Activated CD8-positive, alpha-beta memory T cell treated with anti-CD3 and anti-CD28 coated beads, Interleukin-2, amount 50 U/mL, for 48 hours (primary cell): ENCODE measurements at regions not wholly inside any gene's neighbourhood (a gene's known extent, or its start where the extent isn't known, plus 50 kb on each side); places are given as distances from the start of the nearest gene placed in this dataset.
"Not testable (repeated sequence)": the region's sequence is repeated elsewhere in the genome, so short reads cannot be mapped to it uniquely, and the experiment has no call there.

ENCODE experiments used
- DNase-seq: peaks from one replicate; pipeline ENCODE4 v3.0.0-alpha.2; 2020

DNA sequence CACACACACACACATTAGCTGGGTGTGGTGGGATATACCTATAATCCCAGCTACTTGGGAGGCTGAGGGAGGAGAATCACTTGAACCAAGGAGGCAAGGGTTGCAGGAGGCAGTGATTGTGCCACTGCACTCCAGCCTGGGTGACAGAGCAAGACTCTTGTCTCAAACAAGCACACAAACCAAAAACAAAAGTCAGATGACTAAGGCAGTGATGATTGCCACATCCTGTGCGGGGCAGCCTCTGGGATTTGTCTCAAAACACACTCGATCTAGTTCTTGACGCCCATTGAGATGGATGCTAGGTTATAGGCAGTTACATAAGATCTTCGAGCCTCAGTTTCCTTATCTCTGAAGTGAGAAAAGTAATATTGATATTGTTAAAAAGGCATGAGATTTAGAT is 57.8 kb upstream of the NBPF8 start:
- DNase-seq = peak; percentile 59

DNA sequence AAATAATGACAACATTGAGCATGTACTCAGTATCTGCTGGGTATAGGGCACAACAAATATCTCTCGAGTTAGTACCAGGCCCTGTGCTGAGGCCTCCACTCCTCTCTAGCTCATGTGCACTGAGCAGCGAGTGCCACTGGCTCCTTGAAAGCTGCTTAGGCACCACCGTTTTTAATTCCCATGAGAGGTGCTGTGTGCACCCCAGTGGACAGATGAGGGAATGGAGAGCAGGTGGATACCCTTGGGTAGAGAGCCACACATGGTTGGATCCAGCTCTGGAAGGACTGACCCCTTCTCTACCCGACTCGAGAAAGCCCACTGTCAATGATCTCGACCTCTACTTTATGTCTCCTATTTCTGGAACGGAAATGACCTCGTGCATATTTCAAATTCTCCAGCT is 58.7 kb upstream of the NBPF8 start:
- peak; percentile 41 for DNase-seq

DNA sequence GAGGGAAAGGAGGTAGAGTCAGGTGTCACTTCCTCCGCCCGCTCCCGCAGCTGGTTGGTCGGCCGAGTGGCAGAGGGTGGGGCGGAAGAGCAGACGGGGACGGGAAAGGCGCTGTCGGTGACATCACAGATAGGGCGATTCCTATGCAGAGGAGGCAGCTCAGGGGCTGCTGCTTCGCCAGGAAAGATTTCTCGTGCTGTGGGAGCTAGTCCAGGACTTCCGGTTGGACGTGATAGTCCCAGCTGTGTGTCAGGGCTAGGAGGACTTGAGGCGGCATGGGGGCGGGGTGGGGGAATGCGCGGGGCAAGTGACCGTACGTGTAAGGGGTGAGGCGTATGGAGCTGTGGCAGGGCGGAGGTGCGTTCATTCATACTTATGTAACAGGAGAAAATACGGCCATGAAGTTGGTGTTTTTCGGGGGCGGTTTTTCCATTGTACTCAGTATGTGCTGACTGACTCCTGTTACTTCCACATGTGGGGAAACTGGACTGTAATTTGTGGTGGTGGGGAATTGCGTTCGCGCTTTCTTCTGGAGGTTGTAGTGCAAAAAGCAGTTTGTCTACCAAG is 60.1 kb upstream of the NBPF8 start:
- DNase-seq = peak; percentile 69

DNA sequence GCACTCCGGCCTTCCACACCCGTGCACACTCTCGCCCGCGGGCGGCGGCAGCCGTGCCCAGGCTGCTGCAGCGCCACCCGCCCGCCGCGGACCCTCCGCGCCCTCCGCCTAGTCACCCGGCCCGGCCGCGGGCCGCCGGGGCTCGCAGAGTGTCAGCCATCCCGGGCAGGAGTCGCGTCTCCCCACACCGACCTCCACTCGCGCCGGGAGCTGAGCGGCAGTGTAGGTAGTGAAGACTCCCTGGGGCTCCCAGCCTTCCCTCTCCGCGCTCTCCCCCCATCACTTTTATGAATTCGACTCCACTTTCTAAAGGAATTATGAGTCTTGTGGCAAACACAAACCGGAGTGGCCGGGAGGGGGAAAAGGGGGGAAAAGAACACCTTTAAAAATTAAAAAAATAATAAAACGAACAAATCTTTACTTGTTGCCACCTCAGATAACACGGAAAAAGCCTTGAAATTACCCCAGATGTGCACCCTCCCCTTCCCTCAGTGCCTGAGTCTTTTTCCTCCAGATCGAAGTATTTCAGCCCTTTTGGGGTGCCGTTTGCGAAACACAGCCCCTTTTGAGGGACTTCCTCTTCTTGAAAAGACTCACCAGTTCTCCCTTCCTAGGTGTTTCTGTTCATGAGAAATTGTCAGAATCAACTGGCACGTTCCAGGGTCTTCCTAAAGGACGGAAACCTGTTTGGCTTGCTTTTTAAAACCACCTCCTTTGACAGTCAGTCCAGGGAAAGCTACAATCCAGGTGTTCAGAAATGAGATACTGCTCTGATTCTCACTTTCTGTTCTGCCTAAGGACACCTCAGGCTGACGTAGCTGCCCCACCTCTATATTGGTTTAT is 72.4 kb upstream of the NBPF8 start:
- peak; percentile 49 for DNase-seq

DNA sequence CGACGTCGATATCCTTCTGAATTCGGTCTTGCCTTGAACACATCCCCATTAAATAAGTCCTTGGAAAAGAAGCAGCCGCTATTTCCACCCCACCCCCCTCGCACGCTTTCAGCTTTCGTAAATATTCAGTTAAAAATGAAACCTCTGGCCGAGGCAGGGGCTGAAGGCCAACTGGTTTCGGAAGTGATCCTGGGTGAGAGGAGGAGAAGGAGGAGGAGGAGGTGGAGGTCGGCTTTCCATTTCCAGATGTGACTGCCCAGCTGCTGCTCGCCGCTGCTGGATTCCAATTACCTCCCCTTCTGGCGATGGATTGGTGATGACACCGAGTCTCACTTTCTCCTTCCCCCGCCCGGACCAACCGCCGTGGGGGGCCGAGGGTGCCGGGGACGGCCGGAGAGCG is 73.1 kb upstream of the NBPF8 start:
- peak; percentile 43 for DNase-seq

DNA sequence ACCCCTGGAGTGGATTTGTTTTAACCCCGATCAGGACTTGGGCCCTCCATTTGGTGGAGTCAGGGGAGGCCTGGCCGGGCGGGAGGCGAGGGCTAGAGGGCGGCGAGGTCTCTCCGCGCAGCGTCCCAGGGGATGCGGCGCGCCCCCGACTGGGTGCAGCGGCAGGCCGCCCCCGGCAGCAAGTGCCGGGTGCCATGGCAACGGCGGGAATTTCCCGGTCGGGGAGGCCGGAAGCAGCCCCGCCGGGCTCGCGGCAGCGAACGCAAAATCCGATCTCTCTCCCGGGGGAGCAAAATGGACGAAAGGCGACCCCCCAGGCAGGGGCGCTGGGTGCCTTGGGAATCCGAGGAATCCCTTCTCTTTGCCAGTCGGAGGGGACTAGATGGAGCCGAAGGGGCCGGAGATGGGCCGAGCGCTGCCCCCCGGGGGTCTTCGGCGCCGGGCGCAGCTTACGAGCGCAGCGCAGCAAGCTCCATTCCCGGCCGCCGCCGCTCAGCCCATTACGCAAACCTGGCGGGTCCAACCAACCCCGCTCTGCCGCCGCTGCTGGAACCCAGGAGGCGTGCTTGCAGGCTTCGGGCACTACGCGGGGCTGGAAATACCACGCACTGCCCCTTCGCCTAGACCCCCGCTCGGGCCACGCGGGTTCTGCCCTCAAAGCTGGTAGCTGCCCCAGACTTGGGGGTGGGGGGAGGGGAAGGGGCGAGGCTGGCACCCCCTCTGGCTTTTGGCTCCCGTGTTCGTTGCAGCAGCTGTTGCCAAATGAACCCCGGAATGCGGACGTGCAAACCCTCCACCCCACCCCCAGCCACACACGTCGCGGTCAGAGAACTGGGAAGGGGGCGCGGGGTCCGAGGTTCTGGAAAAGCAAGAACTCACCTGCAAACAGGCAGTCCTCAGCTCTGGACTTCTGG is 73.7 kb upstream of the NBPF8 start:
- peak; percentile 69 for DNase-seq

DNA sequence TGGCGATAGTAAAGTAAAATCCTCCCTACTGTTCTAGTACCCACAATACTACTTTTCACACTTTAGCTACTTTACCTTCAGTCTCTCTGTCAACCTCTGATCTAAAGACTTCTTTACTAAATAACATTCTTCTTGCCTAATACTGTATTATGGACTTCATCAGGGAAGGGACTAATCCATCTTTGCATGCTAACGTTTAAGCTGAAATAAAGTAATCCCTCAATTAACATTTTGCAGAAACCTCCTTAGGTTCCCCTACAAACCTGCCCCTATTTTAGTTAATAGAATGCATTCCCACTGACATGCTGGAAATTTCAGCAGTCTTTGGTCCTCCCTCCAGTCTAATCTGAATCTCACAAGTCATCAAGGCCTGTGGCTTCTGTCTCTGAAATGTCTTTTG is 99.1 kb upstream of the NBPF8 start:
- not testable (repeated sequence) for DNase-seq

DNA sequence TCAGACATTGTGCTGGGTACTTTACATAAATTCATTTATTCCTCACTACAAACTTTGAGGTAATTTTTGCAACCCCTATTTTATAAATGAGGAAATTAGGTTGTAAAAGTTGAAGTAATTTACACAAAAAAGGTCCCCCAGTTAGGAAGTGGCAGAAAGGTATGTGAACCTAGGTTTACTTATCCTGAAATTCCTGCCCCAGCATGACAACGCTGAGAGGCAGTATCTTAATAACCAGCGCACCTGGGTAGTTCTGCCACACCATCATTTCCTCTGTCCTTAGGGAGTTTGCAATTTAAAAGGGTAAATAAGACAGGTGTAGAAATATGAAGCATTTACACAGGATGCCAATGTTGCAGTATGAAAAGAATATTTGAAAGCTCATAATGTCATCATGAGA is 102.9 kb upstream of the NBPF8 start:
- DNase-seq = not testable (repeated sequence)

DNA sequence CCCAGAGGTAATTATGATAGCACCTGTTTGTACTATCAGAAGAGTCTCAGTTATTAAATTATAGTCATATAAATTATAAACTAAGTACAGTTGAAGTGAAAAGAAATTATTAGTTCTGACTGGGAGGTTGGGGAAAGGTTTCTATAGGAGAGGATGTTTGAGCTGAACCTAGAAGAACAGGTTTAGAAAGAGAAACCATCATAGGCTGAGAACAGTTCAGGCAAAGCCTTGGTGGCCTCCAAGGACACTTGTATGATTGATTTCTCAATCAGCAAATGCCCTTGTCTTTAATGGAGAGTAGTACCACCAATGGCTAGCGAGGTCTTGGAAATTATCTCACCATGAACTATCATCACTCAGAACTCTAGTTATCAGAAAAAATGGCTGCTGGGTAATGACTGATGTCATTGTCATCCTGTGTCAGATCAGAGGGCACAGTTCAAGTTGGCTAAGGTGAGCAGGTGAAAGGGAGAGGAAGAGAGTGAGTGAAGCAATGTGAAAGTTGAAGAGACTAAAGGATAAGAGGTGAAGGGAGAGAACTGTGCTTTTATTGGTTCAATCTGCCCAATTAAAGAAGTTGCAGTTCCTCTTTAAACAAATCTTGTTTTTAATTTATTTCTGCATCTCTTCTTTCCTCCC is 105.8 kb upstream of the NBPF8 start:
- not testable (repeated sequence) for DNase-seq

DNA sequence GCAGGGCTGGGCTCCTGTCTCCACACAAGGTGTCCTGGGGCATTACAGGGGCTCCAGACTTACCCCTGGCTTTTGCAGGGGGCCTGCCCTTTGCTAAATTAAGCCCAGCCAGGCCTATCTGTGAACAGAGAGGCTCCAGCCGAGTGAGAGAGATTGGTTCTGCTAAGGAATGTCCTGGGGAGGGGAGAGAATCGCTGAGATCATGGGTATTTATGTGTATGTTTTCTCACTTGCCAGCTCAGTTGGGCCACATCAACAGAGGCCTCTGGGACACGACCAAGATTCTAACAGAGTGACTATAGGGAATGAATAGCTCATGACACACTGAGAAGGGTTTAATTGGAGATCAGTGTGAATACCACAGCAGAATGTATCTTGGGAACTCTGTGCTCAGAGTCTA is 109.8 kb upstream of the NBPF8 start:
- not testable (repeated sequence) for DNase-seq

DNA sequence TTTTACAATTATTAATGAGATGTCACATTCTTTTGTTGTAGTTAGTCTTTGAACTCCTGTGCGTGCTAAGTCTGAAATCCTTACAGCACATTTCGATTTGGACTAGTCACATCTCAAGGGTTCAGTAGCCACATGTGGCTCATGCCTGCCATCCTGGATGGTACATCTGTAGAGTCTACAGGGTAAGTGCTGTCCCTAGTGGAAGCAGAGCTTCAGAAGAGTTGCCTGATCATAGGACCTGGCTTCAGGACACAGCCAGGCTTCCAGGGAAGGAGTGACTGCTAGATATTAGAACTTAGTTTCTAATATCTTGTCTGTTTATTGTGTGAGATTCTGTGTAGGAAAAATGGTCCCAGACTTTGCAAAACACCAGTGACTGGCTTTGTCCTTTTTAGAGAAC is 110.5 kb upstream of the NBPF8 start:
- DNase-seq = not testable (repeated sequence)

DNA sequence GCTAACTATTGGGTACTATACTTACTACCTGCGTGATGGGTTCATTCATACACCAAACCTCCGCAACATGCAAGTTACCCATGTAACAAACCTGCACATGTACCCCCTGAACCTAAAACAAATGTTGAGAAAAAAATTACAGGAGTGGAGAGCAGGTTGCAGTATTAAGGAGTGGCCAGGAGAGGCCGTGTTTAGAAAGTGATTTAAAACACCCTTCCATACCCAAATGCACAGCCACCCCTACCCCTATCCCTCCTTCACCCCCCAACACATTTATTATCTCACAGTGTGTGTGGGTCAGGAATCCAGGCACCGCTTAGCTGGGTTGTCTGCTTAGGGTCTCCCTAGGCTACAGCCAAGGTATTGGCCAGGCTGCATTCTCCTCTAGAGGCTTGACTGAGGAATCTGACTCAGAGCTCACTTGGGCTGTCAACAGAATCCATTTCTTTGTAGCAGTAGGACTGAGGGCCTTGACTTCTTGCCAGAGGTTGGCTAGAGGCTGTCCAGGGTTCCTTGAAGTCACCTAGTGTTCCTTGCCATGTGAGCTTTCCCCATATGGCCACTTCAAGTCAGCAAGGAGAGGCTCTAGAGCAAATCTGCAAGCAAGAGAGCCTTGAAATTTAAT is 115.3 kb upstream of the NBPF8 start:
- DNase-seq = not testable (repeated sequence)

DNA sequence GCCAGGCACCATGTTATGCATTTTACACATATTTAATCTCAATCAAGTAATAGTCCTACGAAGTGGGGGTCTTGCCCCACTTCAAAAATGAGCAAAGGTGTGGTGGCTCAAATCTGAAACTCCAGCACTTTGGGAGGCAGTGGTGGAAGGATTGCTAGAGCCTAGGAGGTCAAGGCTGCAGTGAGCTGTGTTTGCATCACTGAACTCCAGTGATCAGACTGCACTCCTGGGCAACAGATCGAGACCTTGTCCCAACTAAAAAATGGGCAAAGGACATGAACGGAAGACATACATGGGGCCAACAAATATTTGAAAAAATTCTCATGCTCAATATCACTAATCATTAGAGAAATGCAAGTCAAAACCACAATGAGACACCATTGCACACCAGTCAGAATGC is 116.3 kb upstream of the NBPF8 start:
- DNase-seq = not testable (repeated sequence)

DNA sequence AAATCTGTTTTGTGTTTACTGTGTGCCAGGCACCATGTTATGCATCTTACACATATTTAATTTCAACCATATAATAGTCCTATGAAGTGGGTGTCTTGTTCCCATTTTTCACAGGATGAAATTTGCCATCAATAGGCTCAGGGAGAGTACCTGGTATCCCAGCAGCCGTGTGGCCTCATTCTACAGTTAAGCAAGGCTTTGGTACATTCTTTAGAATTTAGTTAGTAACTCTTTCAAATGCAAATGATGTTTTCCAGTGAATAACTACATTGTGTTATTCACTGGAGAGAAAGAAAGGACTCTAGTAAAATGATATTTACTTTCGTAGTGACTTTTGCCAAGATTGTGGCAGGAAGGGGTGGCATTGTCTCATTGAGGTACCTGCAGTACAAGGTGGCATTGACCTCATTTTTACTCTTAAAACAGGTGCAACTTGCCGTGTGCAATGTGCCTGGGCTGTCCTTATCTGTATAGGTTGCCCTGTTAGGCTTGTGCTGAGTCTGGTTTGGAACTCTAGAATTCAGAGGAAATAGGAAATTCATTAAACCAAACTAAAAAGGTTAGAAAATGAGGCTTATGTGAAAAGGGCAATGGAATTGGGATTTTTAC is 117.4 kb upstream of the NBPF8 start:
- DNase-seq = not testable (repeated sequence)

DNA sequence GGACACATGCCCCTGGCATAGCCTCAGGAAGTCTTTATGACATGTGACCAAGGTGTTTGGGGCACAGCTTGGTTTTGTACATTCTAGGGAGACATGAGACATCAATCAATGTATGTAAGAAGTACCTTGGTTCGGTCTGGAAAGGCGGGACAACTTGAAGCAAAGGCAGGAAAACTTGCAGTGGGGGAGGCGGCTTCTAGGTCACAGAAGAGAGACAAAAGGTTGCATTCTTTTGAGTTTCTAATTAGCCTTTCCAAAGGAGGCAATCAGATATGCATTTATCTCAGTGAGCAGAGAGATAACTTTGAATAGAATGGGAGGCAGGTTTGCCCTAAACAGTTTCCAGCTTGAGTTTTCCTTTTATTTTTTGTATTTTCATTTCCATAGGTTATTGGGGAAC is 113.8 kb upstream of the SEC22B start:
- not testable (repeated sequence) for DNase-seq

DNA sequence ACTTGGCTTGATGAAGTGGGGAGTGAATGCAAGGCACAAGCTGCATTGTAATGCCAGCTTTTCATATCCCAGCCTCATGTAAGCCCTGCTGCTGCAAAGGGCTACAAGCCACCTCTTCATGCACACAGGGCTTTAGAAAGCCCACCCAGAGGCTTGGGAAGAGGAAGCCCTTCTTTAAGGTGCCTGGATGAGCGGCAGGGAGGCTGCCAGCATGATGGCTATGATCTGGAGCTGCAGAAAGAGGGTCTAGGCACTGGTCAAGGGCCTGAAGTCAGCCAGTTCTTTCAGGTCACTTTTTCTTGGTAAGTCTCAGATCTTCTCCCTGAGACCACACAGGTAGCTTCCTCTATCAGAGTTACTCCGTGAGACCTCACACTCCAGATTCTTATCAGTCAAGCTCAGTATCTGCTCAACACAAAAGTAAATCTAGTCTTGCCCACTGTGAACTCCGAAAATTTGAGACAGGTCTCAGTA is 113.3 kb upstream of the SEC22B start:
- DNase-seq = not testable (repeated sequence)

DNA sequence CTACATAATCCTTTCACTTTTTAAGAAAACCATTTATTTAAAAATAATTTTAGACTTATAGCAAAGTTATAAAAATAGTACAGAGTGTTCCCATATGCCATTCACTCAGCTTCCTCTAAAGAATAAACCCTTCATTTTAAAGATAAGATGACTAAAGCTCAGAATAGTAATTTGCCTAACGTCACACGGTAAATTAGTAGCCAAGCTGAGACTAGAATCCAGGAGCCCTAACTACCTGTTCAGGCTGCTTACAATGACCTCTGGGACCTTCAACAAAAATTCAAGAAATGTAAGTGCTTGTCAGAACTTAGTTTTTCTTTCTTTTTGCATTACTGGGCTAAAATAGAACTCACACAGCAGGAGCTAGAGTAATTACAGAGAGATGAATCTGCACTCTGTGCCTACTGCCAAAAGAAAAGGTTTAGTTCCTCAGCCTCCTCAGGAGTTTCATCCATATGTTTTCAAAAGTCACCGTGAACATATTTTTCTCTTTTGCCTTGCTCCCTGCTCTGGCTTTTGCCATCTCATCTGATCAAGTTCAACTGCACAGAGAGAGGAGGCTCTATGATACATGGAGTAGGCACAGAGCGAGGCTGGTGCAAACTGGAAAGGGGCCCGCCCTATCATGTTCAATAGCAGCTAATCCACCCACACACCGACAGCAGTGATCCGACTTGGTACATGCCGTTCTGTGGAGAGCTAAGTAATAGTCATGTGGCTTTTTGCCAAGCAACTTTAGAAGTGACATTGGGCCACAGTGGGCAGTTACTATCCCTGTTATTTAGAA is 112.7 kb upstream of the SEC22B start:
- DNase-seq = not testable (repeated sequence)

DNA sequence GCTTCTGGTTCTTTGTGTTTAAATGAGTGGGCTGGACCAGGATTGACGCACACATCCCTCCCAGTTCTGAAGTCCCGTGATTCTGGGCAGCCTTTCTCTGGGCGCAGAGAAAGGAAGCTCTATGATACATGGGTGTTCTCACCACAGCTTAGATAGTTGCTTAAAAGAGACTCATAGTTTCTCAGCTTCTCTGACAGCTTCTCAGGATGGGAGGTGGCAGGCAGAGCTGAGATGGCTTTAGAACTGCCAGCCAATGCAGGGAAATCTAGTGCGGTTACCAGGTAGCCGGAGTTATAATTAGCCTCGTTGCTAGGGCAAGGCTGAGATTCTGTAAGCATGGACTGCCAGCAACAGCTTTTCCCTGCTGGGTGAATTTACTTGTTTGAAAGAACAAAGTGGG is 111.8 kb upstream of the SEC22B start:
- DNase-seq = not testable (repeated sequence)

DNA sequence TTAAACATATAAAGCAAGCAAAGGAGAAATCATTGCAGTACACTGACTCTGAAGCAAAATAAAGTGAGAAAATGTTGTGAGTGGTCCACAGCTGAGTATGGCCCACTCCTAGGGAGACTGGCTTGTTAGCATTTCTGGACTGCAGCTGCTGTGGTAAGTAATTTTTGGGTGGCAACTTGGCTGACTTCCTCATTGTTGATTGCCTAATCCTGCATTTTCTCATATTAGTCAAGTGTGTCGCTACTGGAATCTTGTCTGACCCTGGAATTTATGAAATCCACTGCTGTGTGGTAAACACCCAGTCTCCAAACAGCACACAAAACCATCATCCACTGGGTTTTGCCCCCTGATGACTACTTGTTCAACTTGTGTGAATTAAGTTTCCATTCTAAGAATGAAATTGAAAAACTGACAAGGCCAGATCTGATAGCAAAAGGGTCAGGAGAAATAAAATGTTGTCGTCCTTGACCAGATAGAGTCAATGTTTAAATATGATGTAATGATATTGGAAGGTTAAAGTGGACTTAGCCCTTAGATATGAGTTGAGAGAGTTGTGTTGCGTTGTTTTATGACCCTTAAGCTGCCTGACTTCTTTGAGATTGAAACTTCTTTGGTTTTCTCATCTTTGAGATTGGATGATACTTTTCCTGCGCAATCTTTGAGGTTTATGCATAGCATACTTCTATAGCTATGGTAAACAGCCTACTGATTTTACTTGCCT is 106.6 kb upstream of the SEC22B start:
- not testable (repeated sequence) for DNase-seq

DNA sequence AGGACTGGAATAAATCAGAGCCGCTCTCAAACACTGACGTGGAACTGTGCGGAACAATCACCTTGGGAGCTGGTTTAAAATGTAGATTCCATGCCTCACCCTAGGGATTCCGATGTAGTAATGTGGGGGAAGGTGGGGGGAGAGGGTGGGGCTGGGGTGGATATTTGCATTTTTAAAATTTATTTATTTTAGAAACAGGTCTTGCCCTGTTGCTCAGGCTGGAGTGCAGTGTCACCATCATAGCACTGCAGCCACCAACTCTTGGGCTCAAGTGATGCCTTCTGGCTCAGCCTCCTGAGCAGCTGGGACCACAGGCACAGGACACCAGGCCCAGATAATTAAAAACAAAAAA is 101.9 kb upstream of the SEC22B start:
- not testable (repeated sequence) for DNase-seq
